Mesenchymal stem cell (in vitro differentiated cells and primary cell): ENCODE measurements at regions not wholly inside any gene's neighbourhood (a gene's known extent, or its start where the extent isn't known, plus 50 kb on each side); places are given as distances from the start of the nearest gene placed in this dataset.

Experiments used
- DNase-seq: peaks from one replicate; pipeline ENCODE4 v3.0.0-alpha.2; 2013
- H2AFZ ChIP-seq: one replicate; pipeline ENCODE4 v1.6.1; 2013; ENCODE audit warnings: low read depth, mild to moderate bottlenecking, control low read depth, inconsistent platforms, low read length, moderate library complexity
- H2AK5ac ChIP-seq: 2 replicates; pipeline ENCODE4 v1.6.1; 2013; ENCODE audit warnings: low read length, moderate library complexity, mild to moderate bottlenecking, inconsistent platforms; ENCODE audit not compliant: severe bottlenecking
- H2BK120ac ChIP-seq: one replicate; pipeline ENCODE4 v1.6.1; 2013; ENCODE audit warnings: low read depth, mild to moderate bottlenecking, inconsistent platforms, low read length, moderate library complexity
- H2BK12ac ChIP-seq, 2 experiments: one replicate each; pipeline ENCODE4 v1.6.1; 2013; ENCODE audit warnings: inconsistent platforms in 2 of 2, low read length in 2 of 2, mild to moderate bottlenecking in 2 of 2, moderate library complexity in 2 of 2, control low read depth in 1 of 2
- H2BK15ac ChIP-seq: one replicate; pipeline ENCODE4 v1.6.1; 2013; ENCODE audit warnings: mild to moderate bottlenecking, low read depth, inconsistent platforms; ENCODE audit not compliant: poor library complexity, severe bottlenecking
- H2BK5ac ChIP-seq: 2 replicates; pipeline ENCODE4 v1.6.1; 2013; ENCODE audit warnings: low read depth, mild to moderate bottlenecking, low read length, control low read depth, inconsistent platforms; ENCODE audit not compliant: poor library complexity, severe bottlenecking
- H3K14ac ChIP-seq, 2 experiments: one replicate each; pipeline ENCODE4 v1.6.1; 2013; ENCODE audit warnings: inconsistent platforms in 2 of 2, low read length in 2 of 2, control low read depth in 1 of 2, mild to moderate bottlenecking in 1 of 2, moderate library complexity in 1 of 2
- H3K18ac ChIP-seq, 2 experiments: one replicate each; pipeline ENCODE4 v1.6.1; 2013; ENCODE audit warnings: inconsistent platforms in 2 of 2, low read length in 2 of 2, control low read depth in 1 of 2, low read depth in 1 of 2, mild to moderate bottlenecking in 1 of 2
- H3K23ac ChIP-seq, 2 experiments: one replicate each; pipeline ENCODE4 v1.6.1; 2013; ENCODE audit warnings: inconsistent platforms in 2 of 2, low read length in 2 of 2, mild to moderate bottlenecking in 2 of 2, moderate library complexity in 2 of 2, control low read depth in 1 of 2
- H3K27ac ChIP-seq: 2 replicates; pipeline ENCODE4 v1.5.1; 2013; ENCODE audit warnings: mild to moderate bottlenecking, moderate library complexity, low read length, control low read depth, inconsistent platforms; ENCODE audit not compliant: poor library complexity, severe bottlenecking
- H3K27me3 ChIP-seq, 2 experiments: 2 replicates each; pipeline versions ENCODE4 v1.6.1 to v1.7.0; 2013; ENCODE audit warnings: low read length in 2 of 2, mild to moderate bottlenecking in 2 of 2, moderate library complexity in 2 of 2, control low read depth in 1 of 2, inconsistent platforms in 1 of 2; ENCODE audit not compliant: control insufficient read depth in 1 of 2, insufficient read depth in 1 of 2
- H3K36me3 ChIP-seq, 2 experiments: 2 replicates each; pipeline versions ENCODE4 v1.6.1 to v1.7.0; 2013; ENCODE audit warnings: low read length in 2 of 2, control low read depth in 1 of 2, inconsistent platforms in 1 of 2, low read depth in 1 of 2, mild to moderate bottlenecking in 1 of 2; ENCODE audit not compliant: insufficient read depth in 2 of 2, control insufficient read depth in 1 of 2
- H3K4ac ChIP-seq, 2 experiments: one replicate each; pipeline ENCODE4 v1.6.1; 2013; ENCODE audit warnings: inconsistent platforms in 2 of 2, low read length in 2 of 2, mild to moderate bottlenecking in 2 of 2, moderate library complexity in 2 of 2, control low read depth in 1 of 2, low read depth in 1 of 2
- H3K4me1 ChIP-seq: 2 replicates; pipeline ENCODE4 v1.6.1; 2013; ENCODE audit warnings: low read depth, low read length, control low read depth; ENCODE audit not compliant: control insufficient read depth, insufficient read depth
- H3K4me2 ChIP-seq: 2 replicates; pipeline ENCODE4 v1.6.1; 2013; ENCODE audit warnings: low read length, mild to moderate bottlenecking, inconsistent platforms; ENCODE audit not compliant: poor library complexity, severe bottlenecking
- H3K4me3 ChIP-seq, 2 experiments: 2 replicates each; pipeline versions ENCODE4 v1.5.1 to v1.7.0; 2013; ENCODE audit warnings: low read length in 2 of 2, mild to moderate bottlenecking in 2 of 2, control low read depth in 1 of 2, low read depth in 1 of 2; ENCODE audit not compliant: insufficient read depth in 1 of 2
- H3K79me1 ChIP-seq: replicated peaks from 2 replicates; pipeline ENCODE4 v1.6.1; 2013; ENCODE audit warnings: mild to moderate bottlenecking, control low read depth, low read length, inconsistent platforms; ENCODE audit not compliant: poor library complexity, severe bottlenecking
- H3K9ac ChIP-seq: 2 replicates; pipeline ENCODE4 v1.7.0; 2013; ENCODE audit warnings: mild to moderate bottlenecking, low read length, moderate library complexity
- H3K9me3 ChIP-seq: 2 replicates; pipeline ENCODE4 v1.7.0; 2013; ENCODE audit warnings: mild to moderate bottlenecking, low read length; ENCODE audit not compliant: control insufficient read depth
- H4K8ac ChIP-seq: one replicate; pipeline ENCODE4 v1.6.1; 2013; ENCODE audit warnings: inconsistent platforms, mild to moderate bottlenecking, low read length, moderate library complexity
- H4K91ac ChIP-seq: one replicate; pipeline ENCODE4 v1.6.1; 2013; ENCODE audit warnings: mild to moderate bottlenecking, low read length, inconsistent platforms
- WGBS: methylation state at CpG from one replicate; pipeline ENCODE4 v1.1.7; 2013; ENCODE audit warnings: mixed read lengths; 5-methylcytosine and 5-hydroxymethylcytosine counted together

DNA sequence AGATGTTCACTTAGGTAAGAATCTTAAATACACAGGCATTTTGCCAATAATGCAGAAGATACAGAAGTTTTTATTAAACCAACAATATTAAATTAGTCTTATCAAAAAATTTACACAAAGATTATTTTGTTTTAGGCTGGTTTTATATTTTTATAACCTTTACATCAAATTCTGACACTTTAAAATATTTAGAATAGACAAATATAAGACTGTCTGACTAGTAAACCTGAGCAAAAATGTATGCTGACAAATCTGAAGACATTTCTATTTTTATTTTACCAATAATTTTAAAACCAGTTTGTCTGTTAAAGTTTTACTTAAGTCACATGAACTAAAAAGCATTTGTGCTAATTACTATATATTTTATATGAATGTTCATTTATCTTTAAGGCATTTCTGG lies 72.1 kb upstream of the ZNF236 start:
- no peak overlapping the region for H2BK5ac ChIP-seq
- no peak overlapping the region for H3K4ac ChIP-seq
- no peak overlapping the region for H3K4me3 ChIP-seq
- H3K79me1 ChIP-seq = no peaks in the 10 kb centered on the region
- H3K9ac ChIP-seq = no peak overlapping the region
- H2AFZ ChIP-seq = no peak overlapping the region
- no peak overlapping the region for H3K4me2 ChIP-seq
- no peaks in the 10 kb centered on the region for H3K36me3 ChIP-seq
- H3K27ac ChIP-seq = no peak overlapping the region
- DNase-seq = no peak
- H3K27me3 ChIP-seq = no peaks in the 10 kb centered on the region
- peaks cover 23% of the 10 kb centered on the region for H3K9me3 ChIP-seq
- no peak overlapping the region for H3K18ac ChIP-seq
- no peak overlapping the region for H2BK15ac ChIP-seq
- no peak overlapping the region for H3K23ac ChIP-seq
- no peak overlapping the region for H2BK120ac ChIP-seq
- no peak overlapping the region for H2AK5ac ChIP-seq
- H3K14ac ChIP-seq = no peak overlapping the region
- no peak overlapping the region for H4K8ac ChIP-seq
- H2BK12ac ChIP-seq = no peak overlapping the region
- no peak overlapping the region for H4K91ac ChIP-seq
- H3K4me1 ChIP-seq = no peaks in the 10 kb centered on the region

DNA sequence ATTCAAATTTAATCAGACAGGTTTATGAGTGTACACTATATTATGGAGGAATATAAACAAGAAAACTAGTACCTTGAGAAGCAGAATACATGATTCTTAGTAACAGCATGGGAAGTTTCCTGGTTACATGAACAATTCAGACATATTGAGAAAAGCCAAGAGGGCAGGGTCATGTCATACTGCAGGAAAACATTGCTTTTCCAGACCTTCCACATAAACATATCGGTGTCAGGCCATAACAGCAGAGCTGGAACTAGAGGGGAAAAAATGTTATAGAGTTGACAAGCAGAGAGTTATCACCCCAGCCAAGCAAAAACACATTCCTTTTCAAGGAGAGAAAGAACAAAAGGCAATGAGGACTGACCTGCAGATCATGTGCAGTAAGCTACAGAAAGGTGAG lies 74.7 kb upstream of the ZNF236 start:
- Histone ChIP-seq H2AK5ac (no peak overlapping the region), H3K4me2 (no peak overlapping the region), H4K91ac (no peak overlapping the region), H3K27me3 (no peaks in the 10 kb centered on the region), H2BK15ac (no peak overlapping the region), H4K8ac (no peak overlapping the region), H3K4ac (no peak overlapping the region), H2AFZ (no peak overlapping the region), H3K4me1 (no peaks in the 10 kb centered on the region), H2BK120ac (no peak overlapping the region), H3K18ac (no peak overlapping the region), H3K36me3 (no peaks in the 10 kb centered on the region), H3K23ac (no peak overlapping the region), H3K9me3 (peaks cover 23% of the 10 kb centered on the region), H3K79me1 (no peaks in the 10 kb centered on the region), H2BK5ac (no peak overlapping the region), H2BK12ac (no peak overlapping the region), H3K9ac (no peak overlapping the region), H3K4me3 (no peak overlapping the region), H3K27ac (no peak overlapping the region), H3K14ac (no peak overlapping the region)
- WGBS = no CpG with 5 or more reads among the region's 1 CpG
- DNase-seq = no peak

DNA sequence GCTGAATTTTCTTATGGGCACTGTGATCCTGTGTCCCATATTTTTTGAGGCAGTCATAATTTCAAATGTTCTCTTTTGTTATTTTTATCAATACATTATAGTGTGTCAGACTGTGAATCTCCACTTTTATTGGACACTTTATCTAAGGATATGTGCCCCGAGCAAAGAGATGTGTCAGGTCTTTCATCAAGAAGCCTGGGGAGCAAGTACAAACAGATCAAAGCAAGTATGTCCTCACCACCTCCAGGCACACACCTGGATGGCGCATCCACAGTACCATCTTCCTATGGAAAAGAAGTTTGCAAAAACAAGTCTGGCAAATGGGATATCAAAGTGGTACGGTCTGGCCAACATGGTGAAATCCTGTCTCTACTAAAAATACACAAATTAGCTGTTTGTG lies 81.0 kb upstream of the ZNF236 start:
- no peak overlapping the region for H3K4ac ChIP-seq
- peaks cover 3% of the 10 kb centered on the region for H3K4me1 ChIP-seq
- no peak overlapping the region for H3K4me3 ChIP-seq
- no peak overlapping the region for H2BK12ac ChIP-seq
- no peak overlapping the region for H2AFZ ChIP-seq
- H2BK120ac ChIP-seq = no peak overlapping the region
- WGBS = 100% methylated on average over 2 of the region's 3 CpGs
- H3K23ac ChIP-seq = no peak overlapping the region
- peaks cover 0 to 4% of the 10 kb centered on the region in 2 experiments for H3K27me3 ChIP-seq
- no peak overlapping the region for H3K27ac ChIP-seq
- H3K4me2 ChIP-seq = no peak overlapping the region
- H3K36me3 ChIP-seq = no peaks in the 10 kb centered on the region
- H2BK15ac ChIP-seq = no peak overlapping the region
- H4K8ac ChIP-seq = no peak overlapping the region
- DNase-seq = no peak
- no peaks in the 10 kb centered on the region for H3K9me3 ChIP-seq
- H3K79me1 ChIP-seq = no peaks in the 10 kb centered on the region
- no peak overlapping the region for H2BK5ac ChIP-seq
- no peak overlapping the region for H2AK5ac ChIP-seq
- no peak overlapping the region for H4K91ac ChIP-seq
- no peak overlapping the region for H3K14ac ChIP-seq
- H3K18ac ChIP-seq = no peak overlapping the region
- H3K9ac ChIP-seq = no peak overlapping the region

DNA sequence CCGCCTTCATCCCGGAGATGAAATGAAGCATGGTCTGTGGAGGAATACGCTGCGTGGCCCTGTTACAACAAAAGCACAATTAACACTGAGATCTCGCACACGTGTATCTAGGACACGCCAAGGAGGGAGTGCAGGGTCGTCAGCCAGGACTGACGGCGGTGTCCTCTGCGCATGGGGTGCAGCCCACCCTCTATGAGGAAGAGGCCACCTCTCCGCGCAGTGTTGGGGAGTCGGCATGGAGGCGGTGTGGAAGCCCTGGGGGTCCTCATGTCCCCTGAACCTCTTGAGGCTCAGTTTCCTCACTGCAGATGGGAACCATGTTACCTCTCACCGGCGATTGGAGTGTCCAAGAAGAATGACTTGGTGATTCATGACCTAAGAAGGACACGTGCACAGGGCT lies 86.0 kb upstream of the ZNF236 start:
- Histone ChIP-seq H3K27me3 (peaks cover 0 to 18% of the 10 kb centered on the region in 2 experiments), H3K14ac (no peak overlapping the region), H3K9ac (no peak overlapping the region), H3K4ac (no peak overlapping the region), H2BK12ac (no peak overlapping the region), H3K23ac (no peak overlapping the region), H3K36me3 (no peaks in the 10 kb centered on the region), H2AFZ (no peak overlapping the region), H2BK15ac (no peak overlapping the region), H2AK5ac (no peak overlapping the region), H2BK5ac (no peak overlapping the region), H4K8ac (no peak overlapping the region), H3K79me1 (no peaks in the 10 kb centered on the region), H3K18ac (no peak overlapping the region), H3K4me2 (no peak overlapping the region), H3K4me1 (peaks cover 3% of the 10 kb centered on the region), H3K9me3 (no peaks in the 10 kb centered on the region), H2BK120ac (no peak overlapping the region), H3K4me3 (no peak overlapping the region), H3K27ac (no peak overlapping the region), H4K91ac (no peak overlapping the region)
- 96% methylated on average over 18 of the region's 18 CpGs for WGBS
- no peak for DNase-seq
